Ishikawa (cell line): ENCODE measurements at regions not wholly inside any gene's neighbourhood (a gene's known extent, or its start where the extent isn't known, plus 50 kb on each side); places are given as distances from the start of the nearest gene placed in this dataset.

Source experiments
- CEBPB ChIP-seq: IDR thresholded peaks from 2 replicates; pipeline ENCODE4 v1.6.1; 2012
- CREB1 ChIP-seq: IDR thresholded peaks from 2 replicates; pipeline ENCODE4 v1.6.1; 2012; ENCODE audit warnings: low read depth
- EGR1 ChIP-seq: IDR thresholded peaks from 2 replicates; pipeline ENCODE4 v1.6.1; 2012
- EP300 ChIP-seq: IDR thresholded peaks from 2 replicates; pipeline ENCODE4 v1.6.1; 2012; ENCODE audit warnings: borderline replicate concordance
- FOXM1 ChIP-seq: IDR thresholded peaks from 2 replicates; pipeline ENCODE4 v1.6.1; 2012; ENCODE audit warnings: low read depth, borderline replicate concordance
- NFIC ChIP-seq: IDR thresholded peaks from 2 replicates; pipeline ENCODE4 v1.6.1; 2012
- RAD21 ChIP-seq: IDR thresholded peaks from 2 replicates; pipeline ENCODE4 v1.6.1; 2012; ENCODE audit warnings: low read depth
- TAF1 ChIP-seq: IDR thresholded peaks from 2 replicates; pipeline ENCODE4 v1.6.1; 2012; ENCODE audit warnings: low read depth, mild to moderate bottlenecking
- TCF12 ChIP-seq: IDR thresholded peaks from 2 replicates; pipeline ENCODE4 v1.6.1; 2012; ENCODE audit warnings: low read depth
- TEAD4 ChIP-seq: IDR thresholded peaks from 2 replicates; pipeline ENCODE4 v1.6.1; 2012
- YY1 ChIP-seq: IDR thresholded peaks from 2 replicates; pipeline ENCODE4 v1.6.1; 2012; ENCODE audit warnings: low read depth
- ZBTB7A ChIP-seq: IDR thresholded peaks from 2 replicates; pipeline ENCODE4 v1.6.1; 2012; ENCODE audit warnings: low read depth
- TF ChIP-seq, protein P1 (sequence below): IDR thresholded peaks from 2 replicates; pipeline ENCODE4 v1.6.1; 2012
- TF ChIP-seq, protein P2 (sequence below): IDR thresholded peaks from 2 replicates; pipeline ENCODE4 v1.6.1; 2012; ENCODE audit warnings: low read depth, mild to moderate bottlenecking
- TF ChIP-seq, protein P3 (sequence below): IDR thresholded peaks from 2 replicates; pipeline ENCODE4 v1.6.1; 2012

DNA sequence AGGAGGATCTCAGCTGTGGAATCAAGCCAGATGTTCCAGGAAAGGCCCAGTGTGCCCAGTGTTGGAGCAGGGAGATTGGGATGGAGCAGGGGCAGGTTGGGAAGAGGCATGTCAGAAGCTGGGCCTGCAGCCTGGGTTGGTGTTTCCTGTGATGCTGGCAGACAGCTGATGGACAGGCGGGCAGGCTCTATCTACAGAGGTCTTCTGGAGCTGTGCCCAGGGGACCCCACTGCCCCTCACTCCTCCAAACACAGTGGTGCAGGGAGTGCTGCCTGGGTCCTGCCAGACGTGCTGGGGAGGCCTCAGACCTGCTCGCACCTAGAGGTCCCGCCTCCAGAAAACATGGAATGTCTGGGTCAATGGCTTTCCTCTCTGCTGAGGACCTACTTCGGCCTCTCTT lies 182.9 kb upstream of the TCERG1L start:
- TF ChIP-seq NFIC (no peak), TEAD4 (no peak), CREB1 (no peak), TCF12 (no peak), ZBTB7A (no peak), YY1 (no peak), CEBPB (no peak), EP300 (no peak), FOXM1 (no peak), EGR1 (no peak), RAD21 (no peak)
- TF ChIP-seq, protein P1, sequence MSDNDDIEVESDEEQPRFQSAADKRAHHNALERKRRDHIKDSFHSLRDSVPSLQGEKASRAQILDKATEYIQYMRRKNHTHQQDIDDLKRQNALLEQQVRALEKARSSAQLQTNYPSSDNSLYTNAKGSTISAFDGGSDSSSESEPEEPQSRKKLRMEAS, result no peak
- TF ChIP-seq, protein P2, sequence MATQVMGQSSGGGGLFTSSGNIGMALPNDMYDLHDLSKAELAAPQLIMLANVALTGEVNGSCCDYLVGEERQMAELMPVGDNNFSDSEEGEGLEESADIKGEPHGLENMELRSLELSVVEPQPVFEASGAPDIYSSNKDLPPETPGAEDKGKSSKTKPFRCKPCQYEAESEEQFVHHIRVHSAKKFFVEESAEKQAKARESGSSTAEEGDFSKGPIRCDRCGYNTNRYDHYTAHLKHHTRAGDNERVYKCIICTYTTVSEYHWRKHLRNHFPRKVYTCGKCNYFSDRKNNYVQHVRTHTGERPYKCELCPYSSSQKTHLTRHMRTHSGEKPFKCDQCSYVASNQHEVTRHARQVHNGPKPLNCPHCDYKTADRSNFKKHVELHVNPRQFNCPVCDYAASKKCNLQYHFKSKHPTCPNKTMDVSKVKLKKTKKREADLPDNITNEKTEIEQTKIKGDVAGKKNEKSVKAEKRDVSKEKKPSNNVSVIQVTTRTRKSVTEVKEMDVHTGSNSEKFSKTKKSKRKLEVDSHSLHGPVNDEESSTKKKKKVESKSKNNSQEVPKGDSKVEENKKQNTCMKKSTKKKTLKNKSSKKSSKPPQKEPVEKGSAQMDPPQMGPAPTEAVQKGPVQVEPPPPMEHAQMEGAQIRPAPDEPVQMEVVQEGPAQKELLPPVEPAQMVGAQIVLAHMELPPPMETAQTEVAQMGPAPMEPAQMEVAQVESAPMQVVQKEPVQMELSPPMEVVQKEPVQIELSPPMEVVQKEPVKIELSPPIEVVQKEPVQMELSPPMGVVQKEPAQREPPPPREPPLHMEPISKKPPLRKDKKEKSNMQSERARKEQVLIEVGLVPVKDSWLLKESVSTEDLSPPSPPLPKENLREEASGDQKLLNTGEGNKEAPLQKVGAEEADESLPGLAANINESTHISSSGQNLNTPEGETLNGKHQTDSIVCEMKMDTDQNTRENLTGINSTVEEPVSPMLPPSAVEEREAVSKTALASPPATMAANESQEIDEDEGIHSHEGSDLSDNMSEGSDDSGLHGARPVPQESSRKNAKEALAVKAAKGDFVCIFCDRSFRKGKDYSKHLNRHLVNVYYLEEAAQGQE, result no peak
- TF ChIP-seq, protein P3, sequence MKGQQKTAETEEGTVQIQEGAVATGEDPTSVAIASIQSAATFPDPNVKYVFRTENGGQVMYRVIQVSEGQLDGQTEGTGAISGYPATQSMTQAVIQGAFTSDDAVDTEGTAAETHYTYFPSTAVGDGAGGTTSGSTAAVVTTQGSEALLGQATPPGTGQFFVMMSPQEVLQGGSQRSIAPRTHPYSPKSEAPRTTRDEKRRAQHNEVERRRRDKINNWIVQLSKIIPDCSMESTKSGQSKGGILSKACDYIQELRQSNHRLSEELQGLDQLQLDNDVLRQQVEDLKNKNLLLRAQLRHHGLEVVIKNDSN, result no peak

DNA sequence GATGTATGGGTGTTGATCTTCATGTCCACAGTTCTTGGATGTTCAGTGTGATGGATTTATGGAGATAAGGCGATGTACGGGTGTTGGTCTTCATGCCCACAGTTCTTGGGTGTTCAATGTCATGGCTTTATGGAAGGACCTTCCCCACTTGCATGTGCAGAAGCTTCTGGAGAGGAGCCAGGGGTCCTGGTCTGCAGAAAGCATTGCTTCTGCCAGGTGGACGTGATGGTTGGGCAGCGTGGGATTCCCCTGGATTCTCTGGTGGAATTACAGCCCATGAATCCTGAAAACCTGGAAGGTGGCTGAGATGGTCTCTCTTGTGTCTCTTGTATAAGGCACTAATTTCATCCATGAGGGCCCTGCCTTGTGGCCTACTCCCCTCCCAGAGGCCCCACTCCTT lies 183.7 kb upstream of the TCERG1L start:
- no peak for TF ChIP-seq EP300
- no peak for TF ChIP-seq FOXM1
- TF ChIP-seq TEAD4, result no peak
- no peak for TF ChIP-seq TAF1
- TF ChIP-seq, protein P3, result no peak
- TF ChIP-seq CREB1, result no peak
- TF ChIP-seq TCF12, result no peak
- TF ChIP-seq, protein P2, result no peak

DNA sequence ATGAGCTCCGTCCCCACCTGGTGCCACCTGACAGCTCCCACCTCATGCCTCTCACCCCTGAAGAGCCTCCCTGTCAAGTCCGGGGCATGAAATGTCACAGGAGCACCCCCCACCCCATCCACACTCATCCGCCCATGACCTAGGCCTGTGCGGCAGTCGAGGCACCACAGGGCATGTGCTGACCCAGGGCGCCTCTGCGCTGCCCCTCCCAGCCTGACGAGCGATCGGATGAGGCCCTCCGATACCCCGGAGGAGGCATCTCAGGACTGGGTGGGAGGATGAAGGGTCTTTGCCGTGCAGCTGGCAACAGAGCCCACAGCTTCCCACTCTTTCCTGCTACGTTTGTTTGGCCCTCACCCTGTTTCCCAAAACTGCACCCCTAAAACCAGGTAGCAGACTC lies 184.4 kb upstream of the TCERG1L start:
- TF ChIP-seq YY1, result no peak
- no peak for TF ChIP-seq CEBPB
- TF ChIP-seq RAD21, result no peak
- TF ChIP-seq FOXM1, result no peak
- TF ChIP-seq TCF12, result no peak
- no peak for TF ChIP-seq CREB1
- TF ChIP-seq, protein P3, result no peak
- no peak for TF ChIP-seq NFIC
- no peak for TF ChIP-seq TEAD4
- no peak for TF ChIP-seq EP300

DNA sequence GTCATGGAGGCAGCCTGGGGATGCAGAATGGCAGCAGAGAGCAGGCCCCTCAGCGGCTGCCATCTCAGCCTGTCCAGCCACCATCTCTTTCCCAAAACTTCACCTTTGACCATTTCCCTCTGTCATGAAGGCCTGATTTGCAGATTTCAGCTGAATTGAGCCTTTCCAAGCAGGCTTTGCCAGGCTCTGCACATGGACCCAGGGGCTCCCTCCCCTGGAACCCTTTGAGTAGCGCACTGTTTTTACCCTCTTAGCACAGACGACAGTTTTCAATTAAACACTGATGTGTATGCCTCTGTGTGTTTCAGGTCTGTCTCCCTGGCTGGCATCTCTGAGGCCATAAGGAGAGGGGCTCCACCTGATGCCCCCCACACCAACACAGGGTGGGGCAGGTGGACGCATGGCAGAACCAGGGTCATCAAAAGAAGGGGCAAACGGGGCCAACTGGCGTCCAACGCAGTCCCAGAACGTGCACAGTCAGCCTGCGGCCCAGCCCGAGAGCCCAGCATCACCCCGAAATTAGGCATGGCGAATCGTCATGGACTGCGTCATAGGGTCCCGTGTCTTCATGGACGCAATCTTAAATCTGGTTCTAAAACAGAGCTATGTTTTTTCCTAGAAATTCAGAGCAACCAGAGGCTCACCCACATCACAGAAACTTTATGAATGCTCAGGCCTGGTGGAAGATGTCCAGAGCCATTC lies 185.0 kb upstream of the TCERG1L start:
- TF ChIP-seq, protein P1, result no peak
- TF ChIP-seq, protein P3, result no peak
- TF ChIP-seq TAF1 (no peak), TEAD4 (no peak), CEBPB (no peak), RAD21 (no peak), FOXM1 (no peak), NFIC (no peak), ZBTB7A (no peak), YY1 (no peak), EGR1 (no peak), TCF12 (no peak), EP300 (no peak), CREB1 (no peak)
- TF ChIP-seq, protein P2, result no peak
